RWPE1 (cell line): ENCODE measurements at regions not wholly inside any gene's neighbourhood (a gene's known extent, or its start where the extent isn't known, plus 50 kb on each side); places are given as distances from the start of the nearest gene placed in this dataset.

Experiments
- CTCF ChIA-PET: fragments of 350-600 bp; sonication (Branson Sonifier 250); formaldehyde crosslinking; extraction: SDS; loops from one replicate; lab custom pipeline; 2021; lab: Yijun Ruan, JAX
- POLR2A ChIA-PET: fragments of 400-600 bp; formaldehyde crosslinking; extraction: SDS; loops from one replicate; lab custom pipeline; 2020; ENCODE audit warnings: antibody characterized with exemption; ENCODE audit not compliant: low non-redundant PET; lab: Yijun Ruan, JAX
- DNase-seq: peaks from one replicate; pipeline ENCODE4 v3.0.0; 2012; ENCODE audit warnings: low spot score
- H3K27ac ChIP-seq: fragments of 450-650 bp; 2 replicates; pipeline ENCODE4 v1.5.1; 2017
- CTCF ChIP-seq: fragments of 450-650 bp; conservative IDR thresholded peaks from 2 replicates; pipeline ENCODE4 v1.5.1; 2017; ENCODE audit warnings: low read depth, mild to moderate bottlenecking

- DNase-seq, result no peak
- ChIA-PET CTCF (interaction anchor here (1.0 kb wide), 1 partner anchor 520 kb away, joined by 4 read pairs; no protein-coding TSS in a partner anchor), POLR2A (no interaction called here)
- TF ChIP-seq CTCF, result no peak
- no peak overlapping the region for H3K27ac ChIP-seq
Observed at GRCh38 chr2:226126104-226126503, 673.5 kb downstream of the IRS1 start.

- no peak for TF ChIP-seq CTCF
- H3K27ac ChIP-seq, result no peak overlapping the region
- CTCF ChIA-PET, result interaction anchor here (1.0 kb wide), 1 partner anchor 521 kb away, joined by 4 read pairs; no protein-coding TSS in a partner anchor
- no peak for DNase-seq
- POLR2A ChIA-PET, result no interaction called here
Observed at GRCh38 chr2:226125176-226125883, 674.3 kb downstream of the IRS1 start.

- CTCF ChIA-PET, result no interaction called here
- DNase-seq, result no peak
- H3K27ac ChIP-seq, result no peak overlapping the region
- no peak for TF ChIP-seq CTCF
- POLR2A ChIA-PET, result no interaction called here
Observed at GRCh38 chr2:226124548-226125011, 675.0 kb downstream of the IRS1 start.

- no peak for TF ChIP-seq CTCF
- CTCF ChIA-PET, result no interaction called here
- POLR2A ChIA-PET, result no interaction called here
- H3K27ac ChIP-seq, result no peak overlapping the region
- DNase-seq, result no peak
Observed at GRCh38 chr2:226123300-226123699, 676.3 kb downstream of the IRS1 start.

GRCh38 chr2:226122041-226122440, 677.6 kb downstream of the IRS1 start:
- POLR2A ChIA-PET, result no interaction called here
- CTCF ChIA-PET, result no interaction called here
- no peak for TF ChIP-seq CTCF
- DNase-seq, result no peak
- no peak overlapping the region for H3K27ac ChIP-seq

GRCh38 chr2:226121046-226121738, 678.4 kb downstream of the IRS1 start:
- no peak overlapping the region for H3K27ac ChIP-seq
- TF ChIP-seq CTCF, result no peak
- POLR2A ChIA-PET, result no interaction called here
- CTCF ChIA-PET, result no interaction called here
- no peak for DNase-seq
